ENCODE measurements at regions not wholly inside any gene's neighbourhood (a gene's known extent, or its start where the extent isn't known, plus 50 kb on each side); places are given as distances from the start of the nearest gene placed in this dataset.

DNA sequence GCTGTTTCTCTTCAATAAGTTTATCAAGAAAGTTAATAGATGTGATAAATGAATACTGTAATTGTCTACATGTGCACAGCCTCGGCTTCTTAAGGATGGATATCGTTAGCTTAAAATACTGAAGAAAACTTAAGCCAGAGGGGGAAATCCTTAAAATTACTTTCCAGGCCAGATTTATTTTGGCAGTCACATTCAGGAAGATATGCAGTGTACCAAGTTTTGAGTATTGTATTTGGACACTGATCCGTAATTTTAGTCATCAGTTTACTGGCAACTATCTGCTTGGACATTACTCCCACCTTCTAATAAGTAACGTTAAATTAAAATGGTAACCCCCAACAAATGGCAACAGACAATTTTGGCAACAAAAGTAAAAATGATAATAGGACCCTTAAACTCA is 770.0 kb upstream of the ZEB2 start:
- no peak for FAIRE-seq
- TF ChIP-seq, protein P1, sequence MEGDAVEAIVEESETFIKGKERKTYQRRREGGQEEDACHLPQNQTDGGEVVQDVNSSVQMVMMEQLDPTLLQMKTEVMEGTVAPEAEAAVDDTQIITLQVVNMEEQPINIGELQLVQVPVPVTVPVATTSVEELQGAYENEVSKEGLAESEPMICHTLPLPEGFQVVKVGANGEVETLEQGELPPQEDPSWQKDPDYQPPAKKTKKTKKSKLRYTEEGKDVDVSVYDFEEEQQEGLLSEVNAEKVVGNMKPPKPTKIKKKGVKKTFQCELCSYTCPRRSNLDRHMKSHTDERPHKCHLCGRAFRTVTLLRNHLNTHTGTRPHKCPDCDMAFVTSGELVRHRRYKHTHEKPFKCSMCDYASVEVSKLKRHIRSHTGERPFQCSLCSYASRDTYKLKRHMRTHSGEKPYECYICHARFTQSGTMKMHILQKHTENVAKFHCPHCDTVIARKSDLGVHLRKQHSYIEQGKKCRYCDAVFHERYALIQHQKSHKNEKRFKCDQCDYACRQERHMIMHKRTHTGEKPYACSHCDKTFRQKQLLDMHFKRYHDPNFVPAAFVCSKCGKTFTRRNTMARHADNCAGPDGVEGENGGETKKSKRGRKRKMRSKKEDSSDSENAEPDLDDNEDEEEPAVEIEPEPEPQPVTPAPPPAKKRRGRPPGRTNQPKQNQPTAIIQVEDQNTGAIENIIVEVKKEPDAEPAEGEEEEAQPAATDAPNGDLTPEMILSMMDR (IDR thresholded peaks at IDR 0.05; ENCODE audit: insufficient read depth, low read length, severe bottlenecking) = no peak
- Histone ChIP-seq H3K4me3 (ENCODE audit: low read depth, low read length) (no peak overlapping the region), H3K36me3 (ENCODE audit: control insufficient read depth, insufficient read depth, low read length) (no peaks in the 10 kb centered on the region), H3K27me3 (ENCODE audit: control insufficient read depth, insufficient read depth, low read length) (peaks cover 3% of the 10 kb centered on the region)
- DNase-seq (ENCODE audit: low read depth) = no peak

- Histone ChIP-seq H3K36me3 (ENCODE audit: control insufficient read depth, insufficient read depth, low read length) (no peaks in the 10 kb centered on the region), H3K4me3 (ENCODE audit: low read depth, low read length) (no peak overlapping the region), H3K27me3 (ENCODE audit: control insufficient read depth, insufficient read depth, low read length) (peaks cover 3% of the 10 kb centered on the region)
- TF ChIP-seq, protein P1 (IDR thresholded peaks at IDR 0.05; ENCODE audit: insufficient read depth, low read length, severe bottlenecking) = no peak
- FAIRE-seq (no peak), DNase-seq (ENCODE audit: low read depth) (no peak)
These were observed 769.0 kb upstream of the ZEB2 start for GRCh38 chr2:145288650-145289496.

DNA sequence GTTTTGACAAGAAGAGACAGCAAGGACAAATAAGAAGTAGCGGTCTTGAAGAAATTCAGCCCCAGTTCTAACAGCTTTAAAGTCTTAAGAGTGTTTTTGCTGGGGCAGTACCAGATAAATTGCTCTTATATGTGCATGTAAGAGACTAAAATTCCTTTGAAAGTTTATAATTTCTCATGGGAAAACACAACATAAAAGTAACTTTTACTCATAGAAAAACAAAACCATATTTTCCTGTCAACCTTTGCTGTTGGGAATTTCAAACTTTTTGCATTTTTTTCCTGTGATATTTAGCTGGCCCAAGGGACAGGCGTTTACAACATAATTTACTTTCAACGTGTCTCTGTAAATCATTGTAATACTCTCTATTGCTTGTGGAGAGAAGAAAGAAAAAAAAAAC is 767.8 kb upstream of the ZEB2 start:
- FAIRE-seq = no peak
- H3K36me3 ChIP-seq (ENCODE audit: control insufficient read depth, insufficient read depth, low read length) = no peaks in the 10 kb centered on the region

DNA sequence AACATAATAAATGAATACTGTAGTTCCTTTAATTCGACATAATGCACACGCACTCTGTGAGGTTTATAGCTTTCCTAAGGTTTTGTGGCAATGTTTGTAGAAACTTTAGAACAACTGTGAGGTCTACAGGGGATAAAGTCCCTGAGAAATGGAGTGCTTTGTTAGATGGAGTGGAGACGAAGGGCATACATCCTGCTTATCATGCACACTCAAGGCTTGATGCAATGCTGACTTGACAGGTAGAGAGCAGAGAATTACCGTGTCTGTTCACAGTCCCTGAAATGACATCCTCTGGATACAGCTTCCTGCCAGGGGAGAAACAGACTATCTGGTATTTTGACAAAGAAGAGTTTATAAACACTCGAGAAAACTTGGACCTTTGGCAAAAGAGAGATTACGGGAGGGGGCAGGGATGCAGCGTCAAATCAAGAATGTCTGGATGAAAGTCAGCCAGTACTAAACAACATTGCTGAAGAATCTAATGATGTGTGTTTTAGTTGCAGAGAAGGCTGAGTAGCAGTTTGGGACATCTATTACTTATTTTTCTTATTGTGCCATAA is 766.9 kb upstream of the ZEB2 start:
- Histone ChIP-seq H3K4me3 (ENCODE audit: low read depth, low read length) (no peak overlapping the region), H3K36me3 (ENCODE audit: control insufficient read depth, insufficient read depth, low read length) (no peaks in the 10 kb centered on the region), H3K27me3 (ENCODE audit: control insufficient read depth, insufficient read depth, low read length) (peaks cover 3% of the 10 kb centered on the region)
- DNase-seq (ENCODE audit: low read depth) = no peak
- FAIRE-seq = no peak
- TF ChIP-seq, protein P1 (IDR thresholded peaks at IDR 0.05; ENCODE audit: insufficient read depth, low read length, severe bottlenecking) = no peak

More for the DNA sequence above, 767.8 kb upstream of the ZEB2 start:
- TF ChIP-seq, protein P1 (IDR thresholded peaks at IDR 0.05; ENCODE audit: insufficient read depth, low read length, severe bottlenecking) = no peak
- Histone ChIP-seq H3K4me3 (ENCODE audit: low read depth, low read length) (no peak overlapping the region), H3K27me3 (ENCODE audit: control insufficient read depth, insufficient read depth, low read length) (peaks cover 3% of the 10 kb centered on the region)
- no peak for DNase-seq (ENCODE audit: low read depth)

DNA sequence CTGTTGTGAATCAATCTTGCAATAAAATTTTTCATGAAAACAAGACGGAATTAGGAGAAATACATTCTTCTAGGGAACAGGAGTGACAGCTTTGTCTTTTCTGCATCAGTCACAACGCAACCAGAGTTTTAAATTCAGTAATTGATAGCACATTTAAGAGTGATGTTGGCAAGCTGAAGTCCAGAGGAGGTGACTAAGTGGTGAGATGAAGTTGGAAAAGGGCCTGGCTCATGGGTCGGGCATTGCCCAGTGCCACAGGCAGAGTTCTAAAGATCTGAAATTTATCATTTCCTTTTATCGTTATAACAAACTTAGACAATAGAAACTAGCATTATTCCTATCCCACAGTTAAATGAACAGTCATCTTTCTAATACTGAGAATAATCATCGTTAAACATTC is 764.6 kb upstream of the ZEB2 start:
- TF ChIP-seq, protein P1 (IDR thresholded peaks at IDR 0.05; ENCODE audit: insufficient read depth, low read length, severe bottlenecking) = no peak
- Histone ChIP-seq H3K27me3 (ENCODE audit: control insufficient read depth, insufficient read depth, low read length) (peaks cover 3% of the 10 kb centered on the region), H3K4me3 (ENCODE audit: low read depth, low read length) (no peak overlapping the region), H3K36me3 (ENCODE audit: control insufficient read depth, insufficient read depth, low read length) (no peaks in the 10 kb centered on the region)
- DNase-seq (ENCODE audit: low read depth) = no peak
- FAIRE-seq = no peak

Measured in bronchial epithelial cell (primary cell).